ENCODE measurements at regions not wholly inside any gene's neighbourhood (a gene's known extent, or its start where the extent isn't known, plus 50 kb on each side); places are given as distances from the start of the nearest gene placed in this dataset.

DNA sequence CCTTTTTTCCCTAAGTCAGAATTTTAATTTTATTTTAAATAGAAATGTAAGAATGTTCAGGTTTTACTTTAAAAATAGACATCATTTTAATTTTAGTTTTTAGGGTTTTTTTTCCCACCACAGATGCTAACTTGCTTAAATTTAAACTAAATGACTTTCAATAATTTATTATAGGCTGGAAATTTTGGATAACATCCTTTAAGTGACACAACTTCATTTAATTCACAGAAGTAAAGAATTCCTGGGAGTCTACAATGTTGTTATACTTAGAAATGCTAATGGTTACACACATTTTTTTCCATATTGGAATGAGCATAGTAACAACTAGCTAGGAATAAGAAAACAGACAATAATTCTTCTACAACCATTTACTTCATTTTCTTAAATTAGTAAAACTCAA, 90.5 kb upstream of the PDE10A start:
- no peak for DNase-seq (ENCODE audit: low spot score)

DNA sequence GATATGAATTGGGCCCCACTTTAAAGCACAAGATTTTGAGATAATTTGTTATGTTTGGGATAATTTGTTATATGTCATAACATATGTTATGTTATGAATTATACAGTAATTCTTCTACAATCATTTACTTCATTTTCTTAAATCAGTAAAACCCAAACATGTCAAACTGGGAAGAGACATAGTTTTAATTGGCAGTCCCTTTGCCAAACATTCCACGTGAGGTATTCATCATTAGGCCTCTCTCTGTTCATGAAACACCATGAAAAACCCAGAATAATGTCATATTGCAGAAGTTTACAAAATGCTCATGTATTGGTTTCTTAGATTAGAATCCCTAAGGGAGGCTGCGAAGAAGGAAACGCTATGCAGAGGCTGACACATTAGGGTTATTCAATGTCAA, 89.4 kb upstream of the PDE10A start:
- no peak for DNase-seq (ENCODE audit: low spot score)

DNA sequence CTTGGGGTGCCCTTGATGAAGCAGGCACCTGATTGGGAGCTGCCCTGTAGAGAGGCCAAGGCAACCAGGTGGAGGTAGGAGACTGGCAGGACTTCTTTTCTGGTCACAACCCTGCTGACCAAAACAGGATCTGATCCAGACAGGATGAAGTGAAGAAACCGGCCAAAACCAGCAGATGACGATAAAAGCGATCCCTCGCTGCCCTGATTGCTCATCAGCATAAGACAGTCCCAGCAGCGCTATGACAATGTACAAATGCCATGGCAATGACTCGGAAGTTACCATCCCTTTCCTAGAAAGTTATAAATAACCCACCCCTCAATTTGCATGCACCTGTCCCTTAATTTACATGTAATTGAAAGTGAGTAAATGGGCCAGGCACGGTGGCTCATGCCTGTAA, 88.4 kb upstream of the PDE10A start:
- DNase-seq (ENCODE audit: low spot score): no peak

DNA sequence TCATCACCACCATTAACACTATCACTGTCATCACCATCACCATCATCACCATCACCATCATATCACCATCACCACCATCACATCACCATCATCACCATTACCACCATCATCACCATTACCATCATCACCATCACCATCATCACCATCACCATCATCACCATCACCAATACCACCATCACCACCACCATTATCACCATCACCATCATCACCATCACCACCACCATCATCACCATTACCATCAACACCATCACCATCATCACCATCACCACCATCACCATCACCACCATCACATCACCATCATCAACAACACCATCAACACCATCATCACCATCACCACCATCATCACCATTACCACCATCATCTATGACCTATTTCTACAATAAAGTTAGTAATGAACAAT, 86.1 kb upstream of the PDE10A start:
- DNase-seq (ENCODE audit: low spot score): no peak

DNA sequence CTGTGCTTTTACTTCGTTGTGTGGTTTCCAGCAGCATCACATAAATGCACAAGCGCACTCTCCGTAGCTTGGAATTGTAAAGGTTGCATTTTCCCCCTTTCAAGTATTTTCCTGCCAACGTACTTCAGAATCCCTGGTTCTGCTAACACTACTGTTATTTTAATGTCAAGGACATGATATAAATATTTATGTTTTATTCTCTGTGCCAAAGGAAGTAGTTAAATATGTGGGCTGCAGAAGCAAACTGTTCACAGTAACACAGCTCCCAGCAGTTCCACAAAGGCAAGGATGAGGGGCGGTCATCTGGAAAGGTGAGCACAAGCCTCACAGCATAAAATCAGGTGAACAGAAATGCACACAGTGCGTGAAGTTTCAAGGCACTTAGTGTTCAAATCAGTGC, 85.3 kb upstream of the PDE10A start:
- DNase-seq (ENCODE audit: low spot score): no peak

DNA sequence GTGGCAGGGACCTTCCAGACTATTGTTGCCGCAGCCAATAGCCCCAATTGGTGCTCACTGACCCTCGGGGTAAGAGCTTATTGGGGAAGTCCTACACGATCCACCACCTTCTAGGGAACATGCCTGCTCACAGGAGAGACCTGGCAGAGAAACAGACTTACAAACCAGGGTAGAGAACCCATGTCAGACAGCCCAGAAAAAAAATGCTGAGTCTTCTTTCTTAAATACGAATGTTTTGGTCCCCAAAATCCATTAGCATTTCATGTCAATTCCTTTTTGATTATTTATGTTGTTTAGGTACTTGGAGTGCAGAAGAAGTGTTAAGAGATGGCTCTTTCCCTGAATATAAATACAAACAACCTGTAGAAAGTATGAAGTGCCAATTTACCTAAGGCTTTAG, 84.9 kb upstream of the PDE10A start:
- DNase-seq (ENCODE audit: low spot score): no peak

DNA sequence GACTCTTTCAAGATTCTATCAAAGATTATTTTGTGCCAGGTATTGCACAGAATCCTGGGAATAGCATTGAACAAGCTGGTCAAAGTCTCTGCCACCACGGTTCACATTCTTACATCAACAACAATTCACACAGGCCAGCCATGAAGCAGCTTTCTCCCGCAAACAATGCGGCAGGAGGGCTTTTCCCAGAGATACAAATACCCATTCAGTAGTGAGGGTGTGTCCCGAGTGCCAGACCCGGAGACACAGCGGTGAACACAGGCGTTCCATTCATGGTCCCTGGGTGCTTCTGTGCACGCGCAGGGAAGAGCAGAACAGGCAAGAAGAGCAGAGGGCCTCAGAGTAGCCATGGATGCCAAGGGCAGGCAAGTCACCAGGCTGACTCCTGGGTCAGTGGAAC, 83.3 kb upstream of the PDE10A start:
- DNase-seq (ENCODE audit: low spot score): no peak

DNA sequence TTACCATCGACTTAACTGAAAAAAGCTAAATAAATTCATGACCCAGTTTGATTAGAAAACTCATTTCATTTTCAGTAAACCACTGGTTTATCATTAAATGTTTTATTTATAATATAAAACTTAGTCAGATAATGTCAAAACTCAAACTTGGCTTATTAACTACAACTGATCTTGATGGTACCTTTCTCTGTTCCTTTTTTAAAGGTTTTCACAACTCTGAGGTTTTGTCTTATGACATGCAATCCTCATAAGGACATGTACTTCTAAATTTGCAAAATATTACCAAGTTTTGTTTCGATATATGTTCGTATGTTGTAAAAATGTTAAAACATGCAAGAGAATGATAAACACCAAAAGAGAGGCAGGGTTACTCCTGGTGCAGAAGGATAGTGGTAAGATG, 82.5 kb upstream of the PDE10A start:
- no peak for DNase-seq (ENCODE audit: low spot score)

DNA sequence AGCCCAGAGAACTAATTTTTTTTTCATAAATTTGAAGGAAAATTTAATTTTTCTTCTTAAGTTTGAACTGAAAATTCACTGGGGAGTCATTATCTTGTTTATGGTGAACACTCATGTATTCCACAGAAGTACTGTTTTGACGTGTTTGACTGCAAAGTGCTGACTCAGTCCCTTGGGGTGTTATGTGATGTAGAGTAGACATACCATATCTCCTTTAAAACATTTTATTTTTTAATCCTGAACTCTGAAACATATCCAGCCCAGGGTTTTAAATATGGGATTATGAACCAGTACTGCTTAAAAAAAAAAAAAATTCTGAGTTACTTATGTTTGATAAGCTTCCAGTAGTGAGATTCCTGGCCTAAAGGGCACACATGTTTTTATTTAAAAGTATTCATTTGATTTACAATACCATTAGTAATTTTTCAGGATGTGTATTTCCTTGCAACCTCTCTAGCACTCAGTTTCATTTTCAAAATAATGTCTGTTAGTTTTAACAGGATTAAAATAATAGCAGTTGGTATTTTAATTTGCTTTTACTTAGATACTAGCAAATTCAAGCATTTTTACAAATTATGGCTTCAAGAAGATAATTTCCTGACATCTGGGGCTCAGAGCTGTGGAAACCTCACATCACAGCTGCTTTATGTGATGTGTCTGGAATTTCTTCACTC, 81.7 kb upstream of the PDE10A start:
- DNase-seq (ENCODE audit: low spot score): no peak

DNA sequence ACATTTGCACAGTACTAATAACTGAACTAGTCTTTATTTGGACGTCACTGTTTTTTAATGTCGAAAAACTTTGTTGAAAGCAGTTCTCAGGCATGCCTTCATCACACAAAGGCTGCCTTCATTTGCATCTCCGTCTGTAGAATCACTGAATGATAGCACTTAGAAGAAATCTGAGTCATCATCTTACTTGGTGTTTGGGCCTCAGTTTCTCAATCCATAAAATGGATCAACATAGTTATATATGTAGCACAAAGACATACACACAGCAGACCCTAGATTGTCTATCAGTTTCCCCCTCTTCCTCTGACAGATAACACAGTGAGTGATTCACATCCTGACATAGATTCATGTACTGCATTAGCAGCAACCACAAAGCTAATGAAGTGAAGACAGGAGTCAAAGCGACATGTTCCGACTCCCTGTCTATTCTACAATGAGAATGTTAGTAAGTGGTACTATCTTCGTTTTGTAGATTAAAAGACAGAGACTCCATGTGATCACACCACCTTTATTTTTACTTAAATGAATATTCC, 80.4 kb upstream of the PDE10A start:
- no peak for DNase-seq (ENCODE audit: low spot score)

DNA sequence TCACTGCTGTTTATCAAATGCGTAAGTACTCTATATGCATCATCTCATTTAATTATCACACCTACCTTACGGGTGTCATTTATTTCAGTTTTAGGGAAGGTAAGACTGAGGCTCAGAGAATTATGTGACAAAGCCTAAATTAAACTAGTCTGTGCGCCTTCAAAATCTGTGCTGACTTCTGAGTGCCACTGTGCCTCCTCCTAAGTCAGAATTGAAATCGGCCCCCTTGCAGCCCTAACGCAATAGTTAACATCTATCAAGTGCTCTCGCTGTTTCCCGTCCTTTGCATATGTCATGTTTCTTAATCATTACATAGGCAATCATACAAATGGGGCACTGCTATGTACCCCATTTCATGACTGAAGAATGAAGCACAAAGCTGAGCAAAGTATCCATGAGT, 79.0 kb upstream of the PDE10A start:
- no peak for DNase-seq (ENCODE audit: low spot score)

DNA sequence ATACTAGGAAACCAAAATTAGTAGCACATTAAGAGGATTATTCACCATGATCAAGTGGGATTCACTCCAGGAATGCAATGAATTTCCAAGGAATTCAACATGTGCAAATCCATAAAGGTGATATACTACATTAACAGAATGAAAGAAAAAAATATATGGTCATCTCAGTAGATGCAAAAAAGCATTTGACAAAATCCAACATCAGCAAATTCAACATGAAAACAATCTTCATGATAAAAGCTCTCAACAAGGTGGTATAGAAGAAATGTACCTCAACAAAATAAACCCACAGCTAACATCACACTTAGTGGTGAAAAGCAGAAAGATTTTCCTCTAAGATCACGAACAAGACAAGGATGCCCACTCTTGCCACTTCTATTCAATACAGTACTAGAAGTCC, 74.4 kb upstream of the PDE10A start:
- DNase-seq (ENCODE audit: low spot score): no peak

DNA sequence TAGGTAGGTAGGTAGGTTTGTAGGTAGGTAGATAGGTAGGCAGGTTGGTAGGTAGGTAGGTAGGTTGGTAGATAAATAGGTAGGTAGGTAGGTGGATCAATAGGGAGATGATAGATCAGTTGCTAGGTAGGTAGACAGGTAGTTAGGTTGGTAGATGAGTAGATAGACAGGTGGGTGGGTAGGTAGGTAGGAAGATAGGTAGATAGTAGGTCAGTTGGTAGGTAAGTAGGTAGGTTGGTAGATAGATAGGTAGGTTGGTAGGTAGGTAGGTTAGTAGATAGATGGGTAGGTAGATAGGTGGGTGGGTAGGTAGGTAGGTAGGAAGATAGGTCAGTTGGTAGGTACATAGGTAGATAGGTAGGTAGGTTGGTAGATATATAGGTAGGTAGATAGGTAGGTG, 72.0 kb upstream of the PDE10A start:
- no peak for DNase-seq (ENCODE audit: low spot score)

DNA sequence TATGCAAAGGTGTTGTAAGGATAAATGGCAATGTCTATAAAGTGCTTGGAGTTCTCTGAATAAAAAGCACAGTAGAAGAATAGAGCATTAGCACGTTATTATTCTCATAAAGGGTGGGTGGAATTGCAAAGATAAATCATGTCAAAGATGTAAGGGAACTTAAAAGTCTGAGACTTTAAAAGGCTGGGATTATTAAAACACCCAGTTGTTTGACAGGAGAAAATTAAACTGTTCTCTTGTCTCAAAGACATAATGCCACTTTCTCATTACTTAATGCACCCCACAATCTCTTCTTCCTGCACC, 70.4 kb upstream of the PDE10A start:
- no peak for DNase-seq (ENCODE audit: low spot score)

DNA sequence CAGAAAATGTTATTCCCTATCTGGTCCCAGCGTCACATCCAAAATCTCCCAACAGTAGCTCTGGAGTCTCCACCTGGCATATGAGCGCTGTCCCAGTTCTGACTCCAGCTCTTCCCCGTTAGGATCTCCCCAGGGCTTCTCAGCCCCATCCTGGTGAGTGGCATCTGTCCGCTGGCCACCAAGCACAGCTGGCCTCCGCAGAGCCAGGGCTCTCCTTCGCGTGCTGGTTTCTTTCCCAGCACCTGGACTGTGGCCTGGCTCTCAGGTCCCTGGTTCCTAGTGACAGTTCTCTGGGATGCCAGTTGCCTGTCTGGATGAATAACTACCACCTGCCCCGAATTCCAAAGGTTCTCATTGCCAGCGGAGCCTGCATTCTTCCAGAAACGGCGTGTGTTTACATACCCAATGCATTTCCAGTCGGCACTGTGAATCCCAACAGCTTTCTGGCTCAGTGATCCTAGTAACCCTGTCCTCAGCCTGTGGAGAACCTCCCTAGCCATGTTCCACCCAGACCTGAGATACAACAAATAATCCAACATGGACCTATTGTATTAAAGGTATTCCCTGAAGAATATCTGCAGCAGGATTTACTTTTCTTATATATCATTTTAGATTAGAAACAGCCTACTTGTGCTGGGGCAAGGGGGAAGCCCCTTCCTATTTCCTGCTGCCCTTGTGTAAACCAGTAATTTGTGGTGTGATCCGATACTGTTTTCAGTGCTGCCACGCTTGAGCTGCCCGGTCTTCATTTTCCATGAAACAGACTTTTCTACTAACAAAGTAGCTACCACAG, 69.9 kb upstream of the PDE10A start:
- no peak for DNase-seq (ENCODE audit: low spot score)

DNA sequence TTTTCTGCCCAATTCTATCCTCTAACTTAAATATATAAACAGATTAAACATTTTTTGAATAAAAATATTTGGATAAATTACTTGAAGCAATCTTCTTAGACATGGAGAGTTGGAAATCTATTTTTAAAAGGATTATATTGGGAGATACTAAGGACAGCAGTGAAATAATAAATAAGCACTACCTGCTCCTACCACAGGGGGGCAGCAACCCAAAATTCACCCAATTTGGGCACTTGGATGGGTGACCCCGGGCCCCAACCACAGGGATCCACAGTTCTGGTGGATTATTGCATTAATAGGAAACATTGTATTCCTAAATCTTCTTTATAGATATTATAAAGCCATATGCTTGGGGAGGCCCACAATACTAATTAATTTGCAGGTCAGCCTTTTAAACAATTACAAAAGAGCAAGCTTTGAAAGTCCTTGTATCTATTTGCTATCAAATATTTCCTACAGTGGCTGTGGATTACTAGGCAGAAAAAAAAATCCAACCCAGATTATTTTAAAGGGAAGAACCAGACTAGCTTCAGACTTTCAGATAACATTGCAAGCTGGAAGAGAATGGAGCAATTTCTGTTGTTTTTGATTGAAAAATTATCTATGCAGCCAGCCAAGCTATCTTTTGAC, 66.4 kb upstream of the PDE10A start:
- DNase-seq (ENCODE audit: low spot score): peak; percentile 38

DNA sequence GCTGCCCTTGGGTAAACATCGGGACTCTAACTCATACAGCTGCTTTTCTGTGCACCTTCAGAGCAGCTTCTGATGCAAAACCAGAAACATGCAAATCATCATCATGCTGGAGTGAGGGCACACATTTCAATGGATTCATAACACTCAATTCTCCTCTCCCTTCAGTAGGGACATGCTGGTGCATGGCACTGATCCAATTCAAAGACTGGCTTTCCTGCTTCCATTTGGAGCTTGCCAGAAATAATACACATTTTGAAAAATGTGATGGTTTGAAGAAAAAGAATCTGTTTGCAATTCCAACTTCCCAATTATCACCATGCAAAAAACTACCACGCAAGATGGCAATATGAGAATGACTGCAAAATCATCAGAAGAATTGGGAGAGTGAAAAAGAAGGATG, 65.2 kb upstream of the PDE10A start:
- no peak for DNase-seq (ENCODE audit: low spot score)

DNA sequence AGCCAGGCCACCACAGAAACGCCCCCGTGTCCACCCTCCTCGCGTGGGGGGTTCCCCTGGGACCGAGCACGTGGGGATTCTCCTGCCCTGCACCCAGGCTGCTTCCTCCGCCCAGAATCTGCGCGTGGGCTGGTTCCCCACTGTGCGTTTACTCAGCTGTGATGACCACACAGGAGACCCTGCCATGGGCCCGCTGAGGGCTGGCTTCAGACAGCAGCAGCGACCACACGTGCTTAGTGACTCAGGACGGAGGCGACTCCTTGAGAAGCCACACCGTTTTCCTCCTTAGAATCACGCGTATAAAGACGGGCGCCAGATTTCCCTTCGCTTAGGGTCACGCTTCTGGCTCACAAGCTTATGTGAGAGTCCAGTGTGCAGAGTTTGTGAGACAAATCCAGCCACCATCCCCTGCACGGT, 63.9 kb upstream of the PDE10A start:
- DNase-seq (ENCODE audit: low spot score): no peak

DNA sequence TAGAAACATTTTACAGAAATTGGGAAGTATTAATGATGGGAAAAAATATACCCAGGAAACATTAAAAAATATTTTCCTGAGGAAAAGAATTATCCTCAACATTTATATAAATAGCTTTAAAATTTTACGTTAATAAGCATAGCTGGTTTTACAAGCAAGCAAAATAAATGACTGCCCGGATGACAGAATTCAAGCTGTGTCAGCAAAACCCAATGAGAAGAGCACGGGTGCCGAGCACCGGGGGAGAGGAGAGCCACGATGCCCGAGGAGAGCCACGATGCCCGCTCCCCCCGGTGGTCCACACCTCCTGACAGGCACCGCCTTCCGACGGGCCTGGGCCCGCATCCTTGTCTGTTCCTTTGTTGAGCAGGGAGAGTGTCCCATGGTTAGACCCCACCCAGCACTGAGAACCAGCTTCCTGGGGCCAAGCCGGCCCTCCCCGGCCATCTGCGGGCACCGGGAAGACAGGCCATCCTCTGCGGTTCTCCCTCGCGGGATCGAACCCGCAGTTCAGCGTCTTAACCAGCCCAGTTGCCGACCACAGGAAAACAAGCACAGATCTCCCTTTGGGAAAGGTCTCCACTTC, 63.3 kb upstream of the PDE10A start:
- DNase-seq (ENCODE audit: low spot score): no peak

DNA sequence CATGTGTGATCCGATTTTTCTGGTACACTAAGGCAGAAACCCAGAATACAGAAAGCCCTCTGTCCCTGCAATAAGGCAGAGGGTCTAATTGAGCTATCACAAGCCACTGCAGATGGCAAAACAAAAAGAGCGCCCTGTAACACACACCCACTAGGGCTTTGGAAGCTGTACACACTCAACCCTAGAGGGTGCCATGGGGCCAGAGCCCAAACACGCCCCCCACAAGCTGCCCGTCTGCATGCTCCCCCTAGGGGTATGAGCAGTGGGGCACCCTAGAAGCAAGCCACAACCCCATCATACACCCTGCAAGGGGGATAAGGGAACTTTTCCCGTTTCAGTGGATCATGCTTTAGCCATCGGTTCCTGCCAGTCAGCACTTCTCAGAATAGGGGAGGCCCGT, 62.2 kb upstream of the PDE10A start:
- DNase-seq (ENCODE audit: low spot score): no peak

DNA sequence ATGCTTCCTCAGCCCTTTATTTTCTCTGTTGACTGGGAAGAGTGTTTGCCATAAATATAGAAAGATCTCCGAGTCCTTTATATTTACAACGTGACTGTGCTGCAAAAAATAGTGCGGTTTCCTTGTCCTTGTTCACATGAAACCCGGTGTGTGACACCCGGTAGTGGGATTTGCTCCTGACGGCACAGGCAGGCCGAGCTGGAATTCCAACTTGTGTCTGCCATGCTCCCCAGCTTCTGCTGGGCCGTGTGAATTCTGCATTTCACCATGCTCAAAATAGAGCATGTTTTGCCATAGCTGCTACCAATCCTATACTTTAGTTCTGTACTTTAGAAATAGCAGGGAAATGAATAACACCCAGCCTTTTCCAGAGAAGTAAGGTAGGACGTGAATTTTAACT, 60.3 kb upstream of the PDE10A start:
- no peak for DNase-seq (ENCODE audit: low spot score)

DNA sequence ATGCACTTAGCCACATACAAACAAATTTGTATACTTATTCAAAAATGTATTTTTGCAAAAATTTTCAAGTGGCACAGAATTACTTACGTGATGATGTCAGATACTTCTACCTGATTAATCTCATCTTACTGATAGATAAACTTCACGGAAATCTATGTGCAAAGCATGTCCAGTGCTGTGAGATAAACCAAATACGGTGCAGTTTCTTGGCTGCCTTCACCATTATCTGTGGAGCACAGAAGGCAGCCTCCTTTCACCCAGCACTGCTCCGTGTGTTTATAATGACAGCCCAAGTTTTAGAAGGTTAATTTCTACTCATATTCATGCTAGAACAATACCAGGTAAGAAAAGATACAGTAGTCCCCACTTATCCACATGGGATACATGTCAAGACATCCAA, 59.0 kb upstream of the PDE10A start:
- no peak for DNase-seq (ENCODE audit: low spot score)

DNA sequence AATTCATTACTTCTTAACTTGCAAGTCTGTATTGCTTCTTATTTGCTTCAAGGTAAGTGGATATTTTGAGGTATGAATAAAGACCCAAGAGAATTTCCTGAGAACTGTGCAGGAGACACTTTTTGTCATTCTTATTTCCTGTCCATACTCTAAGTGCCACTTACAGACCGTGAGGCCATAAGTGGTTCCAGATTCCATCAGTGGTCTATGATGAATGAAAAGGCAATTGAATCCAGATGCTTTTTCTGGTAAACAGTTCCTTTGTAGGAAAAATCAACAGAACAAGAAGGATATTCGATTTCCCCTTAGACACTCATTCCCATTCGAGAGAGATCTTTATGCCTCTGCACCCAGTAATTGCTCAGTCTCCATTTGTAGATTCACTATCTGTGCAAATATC, 58.3 kb upstream of the PDE10A start:
- DNase-seq (ENCODE audit: low spot score): no peak
